ENCODE measurements at regions not wholly inside any gene's neighbourhood (a gene's known extent, or its start where the extent isn't known, plus 50 kb on each side); places are given as distances from the start of the nearest gene placed in this dataset.

DNA sequence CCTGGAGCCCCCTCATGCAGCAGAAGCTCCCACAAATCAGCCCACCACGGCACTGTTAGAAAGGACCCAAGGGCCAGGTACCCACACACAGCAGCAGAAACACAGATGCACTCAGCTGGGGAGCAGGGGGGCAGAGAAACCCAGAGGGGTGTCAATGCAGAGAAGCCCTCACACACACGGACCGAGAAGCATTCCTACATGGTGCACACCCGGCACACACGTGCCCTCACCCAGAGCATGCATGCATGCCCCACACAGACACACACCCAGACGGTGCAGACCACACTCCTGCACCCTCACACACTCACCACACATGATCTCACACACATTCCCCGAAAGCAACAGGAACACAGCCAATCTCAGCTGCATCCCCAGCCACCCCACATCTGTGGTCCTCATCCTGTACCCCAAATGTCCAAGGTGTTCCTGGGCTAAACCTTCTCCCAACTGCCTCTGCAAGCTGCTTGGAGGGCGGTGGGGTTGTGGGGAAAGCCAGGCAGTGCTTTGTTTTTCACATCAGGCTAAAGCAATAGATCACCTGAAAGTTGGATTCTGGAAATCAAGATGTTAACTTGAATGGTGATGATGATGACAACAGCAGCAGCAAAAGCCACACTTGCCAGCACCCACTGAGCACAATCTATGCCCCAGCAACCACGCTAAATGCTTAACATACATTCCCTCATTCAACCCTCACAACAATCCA, 102.3 kb downstream of the ZFP36L2 start:
- TF ChIP-seq POLR2AphosphoS5 (IDR thresholded peaks at IDR 0.05; ENCODE audit: low read depth, low read length) (no peak), POLR2A (IDR thresholded peaks at IDR 0.05; ENCODE audit: low read depth, low read length) (no peak), TAF1 (IDR thresholded peaks at IDR 0.05; ENCODE audit: low read depth, low read length) (no peak)
